ENCODE measurements at regions not wholly inside any gene's neighbourhood (a gene's known extent, or its start where the extent isn't known, plus 50 kb on each side); places are given as distances from the start of the nearest gene placed in this dataset.

DNA sequence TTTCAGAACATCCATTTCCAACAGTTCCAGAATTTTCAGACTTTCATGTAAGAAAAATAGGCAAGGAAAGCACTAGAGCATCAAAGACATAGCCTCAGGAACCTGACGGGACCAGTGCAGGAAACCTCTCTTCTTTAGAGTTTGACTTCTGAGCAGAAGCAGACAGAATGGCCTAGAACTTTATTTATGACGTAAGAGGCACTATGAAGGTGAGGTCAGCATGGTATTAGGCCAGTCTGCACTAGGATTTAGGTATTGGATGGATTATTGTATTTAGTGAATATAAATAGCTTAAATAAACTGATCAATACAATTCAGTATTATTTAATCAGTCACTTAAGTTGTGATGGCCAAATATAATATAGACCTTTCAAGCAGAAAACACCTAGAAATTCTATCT is 117.6 kb downstream of the CYRIA start:
- TF ChIP-seq, protein P1, sequence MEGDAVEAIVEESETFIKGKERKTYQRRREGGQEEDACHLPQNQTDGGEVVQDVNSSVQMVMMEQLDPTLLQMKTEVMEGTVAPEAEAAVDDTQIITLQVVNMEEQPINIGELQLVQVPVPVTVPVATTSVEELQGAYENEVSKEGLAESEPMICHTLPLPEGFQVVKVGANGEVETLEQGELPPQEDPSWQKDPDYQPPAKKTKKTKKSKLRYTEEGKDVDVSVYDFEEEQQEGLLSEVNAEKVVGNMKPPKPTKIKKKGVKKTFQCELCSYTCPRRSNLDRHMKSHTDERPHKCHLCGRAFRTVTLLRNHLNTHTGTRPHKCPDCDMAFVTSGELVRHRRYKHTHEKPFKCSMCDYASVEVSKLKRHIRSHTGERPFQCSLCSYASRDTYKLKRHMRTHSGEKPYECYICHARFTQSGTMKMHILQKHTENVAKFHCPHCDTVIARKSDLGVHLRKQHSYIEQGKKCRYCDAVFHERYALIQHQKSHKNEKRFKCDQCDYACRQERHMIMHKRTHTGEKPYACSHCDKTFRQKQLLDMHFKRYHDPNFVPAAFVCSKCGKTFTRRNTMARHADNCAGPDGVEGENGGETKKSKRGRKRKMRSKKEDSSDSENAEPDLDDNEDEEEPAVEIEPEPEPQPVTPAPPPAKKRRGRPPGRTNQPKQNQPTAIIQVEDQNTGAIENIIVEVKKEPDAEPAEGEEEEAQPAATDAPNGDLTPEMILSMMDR (IDR thresholded peaks at IDR 0.05) = no peak
- no peak for TF ChIP-seq POLR2AphosphoS5 (IDR thresholded peaks at IDR 0.05)
- no peak for TF ChIP-seq EP300 (IDR thresholded peaks at IDR 0.05)
- TF ChIP-seq POLR2A (IDR thresholded peaks at IDR 0.05) = no peak

Data from gastroesophageal sphincter (tissue), 3 donors.